ENCODE measurements at regions not wholly inside any gene's neighbourhood (a gene's known extent, or its start where the extent isn't known, plus 50 kb on each side); places are given as distances from the start of the nearest gene placed in this dataset.
A peak's percentile ranks its signal among the peaks of the same experiment; 100 is the strongest.

GRCh38 chr16:8203101-8203500 is 387.2 kb downstream of the TMEM114 start:
- Histone ChIP-seq H3K4me3 (replicated peaks; ENCODE audit: low read depth, low read length) (no peak overlapping the region), H3K36me3 (ENCODE audit: control insufficient read depth, insufficient read depth, low read length) (no peaks in the 10 kb centered on the region), H3K27me3 (replicated peaks; ENCODE audit: control insufficient read depth, insufficient read depth, low read length) (no peaks in the 10 kb centered on the region)
- no peak for TF ChIP-seq CTCF (IDR thresholded peaks at IDR 0.05; ENCODE audit: insufficient read depth, low read length, poor library complexity, severe bottlenecking)
- DNase-seq (ENCODE audit: extremely low read depth, insufficient read length): no peak

GRCh38 chr16:8200839-8201238 is 389.5 kb downstream of the TMEM114 start:
- Histone ChIP-seq H3K27me3 (replicated peaks; ENCODE audit: control insufficient read depth, insufficient read depth, low read length) (no peaks in the 10 kb centered on the region), H3K36me3 (ENCODE audit: control insufficient read depth, insufficient read depth, low read length) (no peaks in the 10 kb centered on the region), H3K4me3 (replicated peaks; ENCODE audit: low read depth, low read length) (no peak overlapping the region)
- TF ChIP-seq CTCF (IDR thresholded peaks at IDR 0.05; ENCODE audit: insufficient read depth, low read length, poor library complexity, severe bottlenecking): no peak
- DNase-seq (ENCODE audit: extremely low read depth, insufficient read length): no peak

GRCh38 chr16:8199390-8199789 is 390.9 kb downstream of the TMEM114 start:
- TF ChIP-seq CTCF (IDR thresholded peaks at IDR 0.05; ENCODE audit: insufficient read depth, low read length, poor library complexity, severe bottlenecking): no peak
- H3K4me3 ChIP-seq (replicated peaks; ENCODE audit: low read depth, low read length): no peak overlapping the region
- no peak for DNase-seq (ENCODE audit: extremely low read depth, insufficient read length)
- H3K36me3 ChIP-seq (ENCODE audit: control insufficient read depth, insufficient read depth, low read length): no peaks in the 10 kb centered on the region
- H3K27me3 ChIP-seq (replicated peaks; ENCODE audit: control insufficient read depth, insufficient read depth, low read length): no peaks in the 10 kb centered on the region

- H3K4me3 ChIP-seq (replicated peaks; ENCODE audit: low read depth, low read length): no peak overlapping the region
- peak; percentile 29 for TF ChIP-seq CTCF (IDR thresholded peaks at IDR 0.05; ENCODE audit: insufficient read depth, low read length, poor library complexity, severe bottlenecking)
- no peaks in the 10 kb centered on the region for H3K36me3 ChIP-seq (ENCODE audit: control insufficient read depth, insufficient read depth, low read length)
- H3K27me3 ChIP-seq (replicated peaks; ENCODE audit: control insufficient read depth, insufficient read depth, low read length): no peaks in the 10 kb centered on the region
- DNase-seq (ENCODE audit: extremely low read depth, insufficient read length): no peak
Observed at GRCh38 chr16:8194794-8195193, 395.5 kb downstream of the TMEM114 start.

- DNase-seq (ENCODE audit: extremely low read depth, insufficient read length): no peak
- TF ChIP-seq CTCF (IDR thresholded peaks at IDR 0.05; ENCODE audit: insufficient read depth, low read length, poor library complexity, severe bottlenecking): no peak
- H3K4me3 ChIP-seq (replicated peaks; ENCODE audit: low read depth, low read length): no peak overlapping the region
- no peaks in the 10 kb centered on the region for H3K27me3 ChIP-seq (replicated peaks; ENCODE audit: control insufficient read depth, insufficient read depth, low read length)
- no peaks in the 10 kb centered on the region for H3K36me3 ChIP-seq (ENCODE audit: control insufficient read depth, insufficient read depth, low read length)
Observed at GRCh38 chr16:8188841-8189240, 401.5 kb downstream of the TMEM114 start.

- Histone ChIP-seq H3K4me3 (replicated peaks; ENCODE audit: low read depth, low read length) (no peak overlapping the region), H3K36me3 (ENCODE audit: control insufficient read depth, insufficient read depth, low read length) (no peaks in the 10 kb centered on the region), H3K27me3 (replicated peaks; ENCODE audit: control insufficient read depth, insufficient read depth, low read length) (no peaks in the 10 kb centered on the region)
- DNase-seq (ENCODE audit: extremely low read depth, insufficient read length): no peak
- TF ChIP-seq CTCF (IDR thresholded peaks at IDR 0.05; ENCODE audit: insufficient read depth, low read length, poor library complexity, severe bottlenecking): no peak
Observed at GRCh38 chr16:8187782-8188372, 402.4 kb downstream of the TMEM114 start.
